PC-3 (cell line): ENCODE measurements at regions not wholly inside any gene's neighbourhood (a gene's known extent, or its start where the extent isn't known, plus 50 kb on each side); places are given as distances from the start of the nearest gene placed in this dataset.
A peak's percentile ranks its signal among the peaks of the same experiment; 100 is the strongest.

ENCODE experiments used
- ATAC-seq: fragments of 200-7000 bp; cut with Tn5 transposase; 2 replicates; pipeline ENCODE4 v1.9.1; 2020; ENCODE audit warnings: mild to moderate bottlenecking, moderate library complexity
- BruUV-seq: library from RNA; stranded (reverse); fragments of 400-500 nt; replicated peaks from 2 replicates; lab custom pipeline; 2021; lab: Mats Ljungman, UMichigan
- CTCF ChIA-PET: fragments of 300-600 bp; sonication (Branson Sonifier 250); formaldehyde crosslinking; loops from one replicate; lab custom pipeline; 2022; ENCODE audit warnings: antibody characterized with exemption; lab: Charles Lee
- POLR2A ChIA-PET: fragments of 300-600 bp; sonication (Branson Sonifier 250); formaldehyde crosslinking; loops from one replicate; lab custom pipeline; 2022; ENCODE audit warnings: antibody characterized with exemption; ENCODE audit not compliant: unreplicated experiment; lab: Charles Lee
- DNase-seq: peaks from one replicate; pipeline ENCODE4 v3.0.0-alpha.2; 2015
- H2AFZ ChIP-seq: fragments of 300-600 bp; sonication (generic); 2 replicates; pipeline ENCODE4 v1.6.0; 2016; ENCODE audit warnings: antibody characterized with exemption, low read length
- H3F3A ChIP-seq: fragments of 300-600 bp; sonication (generic); one replicate; pipeline ENCODE4 v1.6.0; 2017; ENCODE audit warnings: antibody characterized with exemption, low read length, control low read depth, mild to moderate bottlenecking; ENCODE audit not compliant: unreplicated experiment
- H3K27ac ChIP-seq: fragments of 300-600 bp; sonication (generic); 2 replicates; pipeline ENCODE4 v1.5.1; 2016; ENCODE audit warnings: mild to moderate bottlenecking, low read length
- H3K27me3 ChIP-seq: fragments of 300-600 bp; sonication (generic); 2 replicates; pipeline ENCODE4 v1.6.1; 2016; ENCODE audit warnings: low read length, mixed read lengths
- H3K36me3 ChIP-seq: fragments of 300-600 bp; sonication (generic); 2 replicates; pipeline ENCODE4 v1.6.1; 2016; ENCODE audit warnings: low read depth, mixed run types, low read length, mixed read lengths
- H3K4me1 ChIP-seq: fragments of 300-600 bp; sonication (generic); 2 replicates; pipeline ENCODE4 v1.5.1; 2016; ENCODE audit warnings: low read length; ENCODE audit not compliant: insufficient read depth
- H3K4me2 ChIP-seq: fragments of 300-600 bp; sonication (generic); 2 replicates; pipeline ENCODE4 v1.6.0; 2016; ENCODE audit warnings: low read length
- H3K4me3 ChIP-seq: fragments of 300-600 bp; sonication (generic); 2 replicates; pipeline ENCODE4 v1.5.1; 2016; ENCODE audit warnings: mild to moderate bottlenecking, low read length, mixed read lengths
- H3K79me2 ChIP-seq: fragments of 300-600 bp; sonication (generic); 2 replicates; pipeline ENCODE4 v1.6.1; 2017; ENCODE audit warnings: low read length, mixed read lengths
- H3K9ac ChIP-seq: fragments of 300-600 bp; sonication (generic); 2 replicates; pipeline ENCODE4 v1.6.0; 2016; ENCODE audit warnings: mild to moderate bottlenecking, low read length
- H3K9me2 ChIP-seq: fragments of 300-600 bp; sonication (generic); replicated peaks from 2 replicates; pipeline ENCODE4 v1.6.1; 2016; ENCODE audit warnings: mixed run types, low read length, mixed read lengths
- H3K9me3 ChIP-seq: fragments of 300-600 bp; sonication (generic); 2 replicates; pipeline ENCODE4 v1.6.1; 2016; ENCODE audit warnings: low read length, mixed read lengths
- H4K20me1 ChIP-seq: fragments of 300-600 bp; sonication (generic); 2 replicates; pipeline ENCODE4 v1.6.1; 2016; ENCODE audit warnings: low read length, mixed read lengths
- EZH2 ChIP-seq: fragments of 300-600 bp; sonication (generic); IDR thresholded peaks from one replicate; pipeline ENCODE4 v1.6.1; 2017; ENCODE audit warnings: antibody characterized with exemption, mild to moderate bottlenecking, low read length; ENCODE audit not compliant: unreplicated experiment
- EZH2phosphoT487 ChIP-seq: fragments of 300-600 bp; sonication (generic); IDR thresholded peaks from 2 replicates; pipeline ENCODE4 v1.6.1; 2018; ENCODE audit warnings: mild to moderate bottlenecking, antibody characterized with exemption, low read length, borderline replicate concordance
- intact Hi-C: fragments of 100-400 bp; cut with micrococcal nuclease; formaldehyde crosslinking; loops from 2 replicates; pipeline ENCODE4 v1.9.0; 2023
- TF ChIP-seq, protein P1 (sequence below): fragments of 300-600 bp; sonication (generic); conservative IDR thresholded peaks from 2 replicates; pipeline ENCODE4 v1.5.1; 2017; ENCODE audit warnings: antibody characterized with exemption, low read depth, mild to moderate bottlenecking, low read length

DNA sequence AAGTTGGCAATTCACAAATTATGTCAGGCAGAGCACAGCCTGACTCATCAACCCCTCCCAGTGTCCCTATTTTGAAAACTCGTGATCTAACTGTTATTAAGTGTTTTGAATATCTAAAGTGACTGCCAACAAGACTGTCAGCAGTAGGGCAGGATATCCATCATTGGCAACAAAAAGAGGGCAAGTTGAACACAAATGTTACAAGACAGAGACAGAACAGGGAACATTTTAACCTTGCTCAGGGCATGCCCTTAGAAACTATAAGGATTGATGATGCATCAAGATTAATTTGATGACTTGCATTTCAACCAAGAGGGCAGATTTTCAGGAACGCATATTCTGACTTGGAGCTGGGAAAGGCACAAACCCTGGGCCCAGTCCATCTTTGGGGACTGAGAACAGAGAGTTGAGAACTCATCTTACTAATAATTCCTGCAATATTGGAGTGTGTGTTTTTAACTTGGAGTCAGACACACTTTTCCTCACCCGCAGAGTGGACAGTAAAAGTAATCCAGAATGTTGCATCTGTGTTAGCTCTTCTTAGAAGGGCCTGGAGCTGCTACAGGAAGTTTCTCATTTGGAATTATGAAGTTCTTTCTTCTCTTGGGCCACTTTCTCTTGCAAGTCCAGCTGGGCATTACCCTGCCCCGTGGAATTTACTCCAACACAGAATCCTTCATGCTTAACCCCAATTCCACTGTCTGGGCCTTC lies 317.2 kb downstream of the LTN1 start:
- Histone ChIP-seq H3F3A (no peaks in the 10 kb centered on the region), H3K27me3 (no peaks in the 10 kb centered on the region), H4K20me1 (no peaks in the 10 kb centered on the region), H3K9ac (no peak overlapping the region; the same call in 1 of the 2 replicates), H2AFZ (no peak overlapping the region), H3K36me3 (no peaks in the 10 kb centered on the region), H3K9me3 (no peaks in the 10 kb centered on the region), H3K4me1 (peaks cover 29% of the 10 kb centered on the region), H3K79me2 (no peaks in the 10 kb centered on the region), H3K9me2 (no peaks in the 10 kb centered on the region), H3K27ac (peak overlapping the region; percentile 48), H3K4me3 (no peak overlapping the region), H3K4me2 (no peak overlapping the region)
- ATAC-seq (peak; percentile 37), DNase-seq (peak; percentile 48)
- TF ChIP-seq EZH2phosphoT487 (no peak), EZH2 (no peak)
- TF ChIP-seq, protein P1, sequence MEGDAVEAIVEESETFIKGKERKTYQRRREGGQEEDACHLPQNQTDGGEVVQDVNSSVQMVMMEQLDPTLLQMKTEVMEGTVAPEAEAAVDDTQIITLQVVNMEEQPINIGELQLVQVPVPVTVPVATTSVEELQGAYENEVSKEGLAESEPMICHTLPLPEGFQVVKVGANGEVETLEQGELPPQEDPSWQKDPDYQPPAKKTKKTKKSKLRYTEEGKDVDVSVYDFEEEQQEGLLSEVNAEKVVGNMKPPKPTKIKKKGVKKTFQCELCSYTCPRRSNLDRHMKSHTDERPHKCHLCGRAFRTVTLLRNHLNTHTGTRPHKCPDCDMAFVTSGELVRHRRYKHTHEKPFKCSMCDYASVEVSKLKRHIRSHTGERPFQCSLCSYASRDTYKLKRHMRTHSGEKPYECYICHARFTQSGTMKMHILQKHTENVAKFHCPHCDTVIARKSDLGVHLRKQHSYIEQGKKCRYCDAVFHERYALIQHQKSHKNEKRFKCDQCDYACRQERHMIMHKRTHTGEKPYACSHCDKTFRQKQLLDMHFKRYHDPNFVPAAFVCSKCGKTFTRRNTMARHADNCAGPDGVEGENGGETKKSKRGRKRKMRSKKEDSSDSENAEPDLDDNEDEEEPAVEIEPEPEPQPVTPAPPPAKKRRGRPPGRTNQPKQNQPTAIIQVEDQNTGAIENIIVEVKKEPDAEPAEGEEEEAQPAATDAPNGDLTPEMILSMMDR, result no peak
- CTCF ChIA-PET, result no interaction called here
- POLR2A ChIA-PET, result no interaction called here
- BruUV-seq, result no TSS peak
- intact Hi-C loops, result no loop called here

DNA sequence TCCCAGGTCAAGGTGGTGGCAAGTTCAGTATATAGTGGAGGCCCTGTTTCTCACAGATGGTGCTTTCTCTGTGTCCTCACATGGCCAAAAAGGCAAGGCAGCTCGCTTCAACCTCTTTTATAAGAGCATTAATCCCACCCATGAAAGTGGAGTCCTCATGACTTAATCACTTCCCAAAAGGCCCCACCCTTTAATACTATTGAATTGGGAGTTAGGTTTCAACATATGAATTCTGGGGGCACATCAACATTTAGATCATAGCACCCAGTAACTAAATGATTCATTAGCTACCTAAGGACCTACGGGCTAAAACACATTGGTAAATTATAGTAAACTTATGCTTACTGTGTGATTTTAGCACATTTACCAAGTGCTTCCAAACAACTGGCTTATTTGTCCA lies 317.9 kb downstream of the LTN1 start:
- Histone ChIP-seq H3K4me3 (no peak overlapping the region), H3K9ac (0 out of 2 replicates have a peak overlapping the region, but pooled peaks have one; percentile 9), H3K9me3 (no peaks in the 10 kb centered on the region), H3K4me2 (no peak overlapping the region), H2AFZ (no peak overlapping the region), H4K20me1 (no peaks in the 10 kb centered on the region), H3K79me2 (no peaks in the 10 kb centered on the region), H3K4me1 (peaks cover 29% of the 10 kb centered on the region), H3K36me3 (no peaks in the 10 kb centered on the region), H3F3A (no peaks in the 10 kb centered on the region), H3K27me3 (no peaks in the 10 kb centered on the region), H3K9me2 (no peaks in the 10 kb centered on the region), H3K27ac (peak overlapping the region; percentile 48)
- no peak for TF ChIP-seq EZH2phosphoT487
- TF ChIP-seq, protein P1, result no peak
- TF ChIP-seq EZH2, result no peak
- ATAC-seq (no peak), DNase-seq (no peak)
- intact Hi-C loops, result loop anchor here (5.0 kb wide), 1 partner anchor 68 kb away; no protein-coding TSS in a partner anchor
- POLR2A ChIA-PET, result no interaction called here
- CTCF ChIA-PET, result no interaction called here
- BruUV-seq, result no TSS peak

DNA sequence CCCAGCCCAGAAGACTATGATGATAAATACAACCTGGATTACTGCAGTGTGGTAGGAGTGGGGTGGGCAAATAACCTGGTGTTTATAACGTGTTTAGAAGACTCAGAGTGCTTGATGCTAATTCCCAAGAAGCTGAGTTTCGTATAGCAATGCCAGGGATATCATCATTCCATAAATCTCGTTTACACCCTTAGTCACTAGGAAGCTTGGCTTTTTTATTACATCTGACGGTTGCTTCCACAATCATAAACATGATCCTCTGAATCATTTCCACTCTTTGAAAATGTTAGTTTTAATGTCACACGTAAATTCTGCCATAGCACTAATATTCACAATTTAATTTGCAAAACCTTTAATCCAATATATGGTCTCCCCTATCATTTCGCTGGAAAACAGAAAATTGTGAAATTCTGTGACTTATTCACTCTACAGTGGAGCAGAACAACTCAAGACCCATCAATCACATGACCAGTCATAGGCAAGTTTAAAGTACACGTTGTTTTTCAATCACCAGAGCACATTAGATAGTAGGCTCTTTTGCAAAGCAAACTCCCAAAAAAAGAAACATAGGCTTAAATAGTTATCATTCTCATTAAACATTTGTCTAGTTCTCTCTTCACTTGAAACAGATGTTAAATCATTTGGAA lies 321.0 kb downstream of the LTN1 start:
- Histone ChIP-seq H3K9ac (peak overlapping the region; percentile 84), H3K27me3 (no peaks in the 10 kb centered on the region), H3K36me3 (no peaks in the 10 kb centered on the region), H4K20me1 (no peaks in the 10 kb centered on the region), H3K27ac (peak overlapping the region; percentile 92), H3K9me3 (no peaks in the 10 kb centered on the region), H3K4me2 (peak overlapping the region; percentile 34), H3K79me2 (no peaks in the 10 kb centered on the region), H3K9me2 (no peaks in the 10 kb centered on the region), H3K4me1 (peaks cover 29% of the 10 kb centered on the region), H2AFZ (peak overlapping the region; percentile 15; the same call in 1 of the 2 replicates), H3K4me3 (no peak overlapping the region), H3F3A (no peaks in the 10 kb centered on the region)
- ChIA-PET POLR2A (no interaction called here), CTCF (interaction anchor here (0.5 kb wide), 1 partner anchor 134 kb away, joined by 3 read pairs; no protein-coding TSS in a partner anchor)
- ATAC-seq, result peak; percentile 87
- BruUV-seq, result TSS peak; percentile 56
- peak; percentile 84 for DNase-seq
- intact Hi-C loops, result loop anchor here (1.0 to 5.0 kb wide), 3 partner anchors 34 to 134 kb away; no protein-coding TSS in a partner anchor
- no peak for TF ChIP-seq EZH2phosphoT487
- TF ChIP-seq, protein P1, result no peak
- no peak for TF ChIP-seq EZH2
